ENCODE measurements at regions not wholly inside any gene's neighbourhood (a gene's known extent, or its start where the extent isn't known, plus 50 kb on each side); places are given as distances from the start of the nearest gene placed in this dataset.
A peak's percentile ranks its signal among the peaks of the same experiment; 100 is the strongest.

DNA sequence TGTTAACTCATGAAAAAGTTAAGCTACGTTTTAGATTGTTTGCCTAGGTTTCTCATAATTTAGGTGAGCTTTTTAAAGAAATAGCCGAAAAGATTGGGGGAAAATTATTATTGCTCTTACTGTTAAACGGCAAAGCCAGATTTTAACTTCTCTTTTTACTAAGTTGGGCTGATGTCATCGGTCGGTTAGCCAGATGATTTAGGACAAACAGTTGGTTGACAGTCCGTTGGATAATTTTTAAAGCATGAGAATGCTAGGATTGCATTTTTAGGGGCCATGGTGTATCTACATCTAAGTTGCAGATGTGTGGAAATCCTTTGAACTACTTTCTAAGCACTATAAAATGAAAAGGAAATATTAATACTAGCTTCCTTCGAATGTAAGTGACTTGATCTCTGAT is 280.9 kb upstream of the AKR1E2 start:
- no peaks in the 10 kb centered on the region for H3K27me3 ChIP-seq (ENCODE audit: control insufficient read depth, insufficient read depth, low read length)
- FAIRE-seq (no peak), DNase-seq (ENCODE audit: low read depth) (no peak)
- H3K4me3 ChIP-seq (ENCODE audit: low read depth, low read length) = no peak overlapping the region
- TF ChIP-seq, protein P1, sequence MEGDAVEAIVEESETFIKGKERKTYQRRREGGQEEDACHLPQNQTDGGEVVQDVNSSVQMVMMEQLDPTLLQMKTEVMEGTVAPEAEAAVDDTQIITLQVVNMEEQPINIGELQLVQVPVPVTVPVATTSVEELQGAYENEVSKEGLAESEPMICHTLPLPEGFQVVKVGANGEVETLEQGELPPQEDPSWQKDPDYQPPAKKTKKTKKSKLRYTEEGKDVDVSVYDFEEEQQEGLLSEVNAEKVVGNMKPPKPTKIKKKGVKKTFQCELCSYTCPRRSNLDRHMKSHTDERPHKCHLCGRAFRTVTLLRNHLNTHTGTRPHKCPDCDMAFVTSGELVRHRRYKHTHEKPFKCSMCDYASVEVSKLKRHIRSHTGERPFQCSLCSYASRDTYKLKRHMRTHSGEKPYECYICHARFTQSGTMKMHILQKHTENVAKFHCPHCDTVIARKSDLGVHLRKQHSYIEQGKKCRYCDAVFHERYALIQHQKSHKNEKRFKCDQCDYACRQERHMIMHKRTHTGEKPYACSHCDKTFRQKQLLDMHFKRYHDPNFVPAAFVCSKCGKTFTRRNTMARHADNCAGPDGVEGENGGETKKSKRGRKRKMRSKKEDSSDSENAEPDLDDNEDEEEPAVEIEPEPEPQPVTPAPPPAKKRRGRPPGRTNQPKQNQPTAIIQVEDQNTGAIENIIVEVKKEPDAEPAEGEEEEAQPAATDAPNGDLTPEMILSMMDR (IDR thresholded peaks at IDR 0.05; ENCODE audit: insufficient read depth, low read length, severe bottlenecking) = no peak
- H3K36me3 ChIP-seq (ENCODE audit: control insufficient read depth, insufficient read depth, low read length) = no peaks in the 10 kb centered on the region

DNA sequence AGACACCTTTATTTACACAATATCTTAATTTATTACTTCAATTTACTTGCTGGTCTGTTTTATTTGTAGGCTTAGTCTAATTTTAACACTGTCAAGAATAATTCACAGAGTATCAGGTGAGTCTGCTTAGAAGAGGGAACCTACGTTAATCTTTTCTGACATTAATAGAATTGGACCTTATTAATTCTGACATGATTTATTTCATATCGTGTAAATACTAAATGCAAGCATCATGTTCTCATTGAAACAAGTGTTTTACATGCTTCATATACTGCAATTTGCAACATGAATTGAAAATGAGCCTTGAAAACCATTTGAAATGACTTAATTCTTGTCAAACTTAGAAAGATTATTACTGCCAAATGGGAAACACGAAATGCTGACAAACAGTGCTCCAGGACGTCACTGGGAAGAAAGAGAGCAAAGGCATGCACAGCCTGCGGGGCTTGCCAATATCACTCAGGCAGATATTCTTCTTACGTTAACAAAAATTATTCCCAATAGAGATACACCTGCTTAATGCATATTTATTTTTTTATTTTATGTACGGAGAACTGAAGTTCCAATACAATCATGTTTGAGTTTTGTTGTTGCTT is 282.0 kb upstream of the AKR1E2 start:
- Histone ChIP-seq H3K27me3 (ENCODE audit: control insufficient read depth, insufficient read depth, low read length) (no peaks in the 10 kb centered on the region), H3K4me3 (ENCODE audit: low read depth, low read length) (no peak overlapping the region), H3K36me3 (ENCODE audit: control insufficient read depth, insufficient read depth, low read length) (no peaks in the 10 kb centered on the region)
- no peak for DNase-seq (ENCODE audit: low read depth)
- TF ChIP-seq, protein P1 (IDR thresholded peaks at IDR 0.05; ENCODE audit: insufficient read depth, low read length, severe bottlenecking) = no peak
- FAIRE-seq = no peak

DNA sequence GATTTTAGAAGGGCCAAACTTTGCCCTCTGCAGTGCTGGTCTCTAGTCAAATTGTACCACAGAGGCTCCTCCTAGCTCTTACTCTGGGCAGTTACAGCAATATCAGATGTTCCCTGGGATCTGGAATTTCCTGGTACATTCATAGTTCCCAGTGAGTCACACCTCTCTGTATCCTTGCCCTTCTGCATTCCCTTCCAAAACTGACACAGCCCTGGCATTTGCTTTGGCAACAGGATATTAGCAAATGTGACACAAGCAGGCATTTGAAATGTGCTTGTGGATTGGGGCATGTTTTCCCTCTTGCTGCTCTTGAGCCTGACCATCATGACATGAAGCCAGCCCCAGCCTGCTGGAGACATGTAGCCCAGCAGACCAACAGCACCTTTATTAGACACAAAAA is 284.7 kb upstream of the AKR1E2 start:
- FAIRE-seq = peak; percentile 99
- DNase-seq (ENCODE audit: low read depth) = peak; percentile 99
- no peak overlapping the region for H3K4me3 ChIP-seq (ENCODE audit: low read depth, low read length)
- TF ChIP-seq, protein P1 (IDR thresholded peaks at IDR 0.05; ENCODE audit: insufficient read depth, low read length, severe bottlenecking) = peak; percentile 50
- no peaks in the 10 kb centered on the region for H3K27me3 ChIP-seq (ENCODE audit: control insufficient read depth, insufficient read depth, low read length)
- no peaks in the 10 kb centered on the region for H3K36me3 ChIP-seq (ENCODE audit: control insufficient read depth, insufficient read depth, low read length)

DNA sequence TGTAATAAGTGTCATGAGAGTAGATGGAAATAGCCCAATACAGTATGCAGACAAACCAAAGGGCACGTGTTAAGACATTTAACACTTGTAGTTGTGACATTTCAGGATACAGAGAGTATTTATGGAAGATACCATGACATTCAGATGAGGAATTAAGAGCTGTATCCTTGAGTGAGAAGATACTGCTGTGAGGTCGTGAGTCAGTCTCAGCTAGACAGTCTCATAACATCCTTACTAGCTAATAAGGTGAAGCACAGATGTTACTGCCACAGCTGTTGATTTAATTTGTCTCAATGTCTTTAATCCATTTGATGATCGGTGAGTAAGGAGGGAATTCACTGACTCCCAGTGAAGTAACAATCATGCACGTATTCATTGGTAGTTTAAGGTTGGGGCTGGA is 288.0 kb upstream of the AKR1E2 start:
- no peak for DNase-seq (ENCODE audit: low read depth)
- no peak for FAIRE-seq
- Histone ChIP-seq H3K4me3 (ENCODE audit: low read depth, low read length) (no peak overlapping the region), H3K36me3 (ENCODE audit: control insufficient read depth, insufficient read depth, low read length) (no peaks in the 10 kb centered on the region), H3K27me3 (ENCODE audit: control insufficient read depth, insufficient read depth, low read length) (no peaks in the 10 kb centered on the region)
- TF ChIP-seq, protein P1 (IDR thresholded peaks at IDR 0.05; ENCODE audit: insufficient read depth, low read length, severe bottlenecking) = no peak

DNA sequence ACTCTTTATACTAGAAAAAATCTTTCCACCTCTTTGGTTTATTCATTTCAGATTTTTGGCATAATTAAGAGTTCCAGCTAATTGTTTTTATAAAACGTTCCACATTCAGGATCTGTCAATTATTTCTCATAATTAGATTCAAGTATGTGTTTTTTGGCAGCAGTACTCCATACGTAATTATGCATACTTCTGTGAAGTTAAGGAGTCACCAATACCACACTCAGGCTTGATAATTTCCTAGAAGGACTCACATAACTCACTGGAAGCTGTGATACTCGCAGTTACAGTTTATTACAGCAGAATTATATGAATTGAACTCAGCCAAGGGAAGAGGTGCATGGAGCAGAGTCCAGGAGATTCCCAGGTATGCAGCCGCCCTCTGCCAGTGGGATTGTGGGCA is 290.5 kb upstream of the AKR1E2 start:
- Histone ChIP-seq H3K27me3 (ENCODE audit: control insufficient read depth, insufficient read depth, low read length) (no peaks in the 10 kb centered on the region), H3K4me3 (ENCODE audit: low read depth, low read length) (no peak overlapping the region), H3K36me3 (ENCODE audit: control insufficient read depth, insufficient read depth, low read length) (no peaks in the 10 kb centered on the region)
- TF ChIP-seq, protein P1 (IDR thresholded peaks at IDR 0.05; ENCODE audit: insufficient read depth, low read length, severe bottlenecking) = no peak
- FAIRE-seq (no peak), DNase-seq (ENCODE audit: low read depth) (no peak)

DNA sequence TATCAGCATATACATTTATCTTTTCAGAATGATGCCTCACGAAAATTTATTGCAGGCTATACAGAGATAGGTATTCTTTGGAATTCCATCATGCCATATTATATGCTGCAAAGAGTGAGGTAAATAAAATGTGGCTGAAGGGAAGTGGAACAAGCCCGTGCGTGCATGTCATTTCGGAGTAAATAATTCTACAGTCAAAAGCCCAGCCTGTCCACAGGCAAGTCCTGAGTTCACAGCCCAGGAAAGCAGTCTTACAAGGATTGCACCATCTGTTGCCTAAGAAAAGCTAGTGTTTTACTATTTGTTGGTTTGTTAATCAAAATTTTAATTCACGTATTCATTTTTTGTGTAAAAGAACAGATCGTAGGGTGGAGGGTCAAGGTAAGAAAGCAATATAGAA is 292.4 kb upstream of the AKR1E2 start:
- FAIRE-seq (peak; percentile 91), DNase-seq (ENCODE audit: low read depth) (peak; percentile 93)
- H3K4me3 ChIP-seq (ENCODE audit: low read depth, low read length) = no peak overlapping the region

More for the DNA sequence above, 292.4 kb upstream of the AKR1E2 start:
- TF ChIP-seq, protein P1 (IDR thresholded peaks at IDR 0.05; ENCODE audit: insufficient read depth, low read length, severe bottlenecking) = no peak
- H3K27me3 ChIP-seq (ENCODE audit: control insufficient read depth, insufficient read depth, low read length) = no peaks in the 10 kb centered on the region
- no peaks in the 10 kb centered on the region for H3K36me3 ChIP-seq (ENCODE audit: control insufficient read depth, insufficient read depth, low read length)

Data from bronchial epithelial cell (primary cell).